Loucy (cell line): ENCODE measurements at regions not wholly inside any gene's neighbourhood (a gene's known extent, or its start where the extent isn't known, plus 50 kb on each side); places are given as distances from the start of the nearest gene placed in this dataset.

Source experiments
- EZH2phosphoT487 ChIP-seq: fragments of 200-600 bp; IDR thresholded peaks from 2 replicates; pipeline ENCODE4 v1.6.1; 2018; ENCODE audit warnings: antibody characterized with exemption, mild to moderate bottlenecking, moderate library complexity, borderline replicate concordance
- TF ChIP-seq, protein P1 (sequence below): fragments of 200-600 bp; sonication (generic); conservative IDR thresholded peaks from 2 replicates; pipeline ENCODE4 v1.5.1; 2014; ENCODE audit warnings: mild to moderate bottlenecking, antibody characterized with exemption, low read length

DNA sequence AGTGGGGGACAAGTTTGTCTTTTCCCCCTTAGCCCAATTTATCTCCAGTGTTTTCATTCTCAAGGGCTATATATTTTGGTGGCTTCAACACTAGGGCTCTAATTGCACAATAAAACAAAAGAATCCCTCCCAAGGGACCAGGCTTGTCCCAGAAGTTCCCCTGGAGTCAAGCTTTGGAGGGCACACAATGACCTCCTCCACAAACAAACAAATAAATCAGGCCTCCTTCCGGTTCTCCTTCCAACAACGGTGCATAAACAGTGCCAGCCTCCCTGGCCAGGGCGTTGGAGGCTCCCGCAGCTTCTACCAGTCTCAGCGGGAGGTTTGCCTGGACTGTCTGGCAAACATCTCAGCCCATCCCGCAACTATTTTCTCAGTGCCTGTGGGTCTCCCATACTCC is 188.0 kb upstream of the FOXF1 start:
- TF ChIP-seq, protein P1, sequence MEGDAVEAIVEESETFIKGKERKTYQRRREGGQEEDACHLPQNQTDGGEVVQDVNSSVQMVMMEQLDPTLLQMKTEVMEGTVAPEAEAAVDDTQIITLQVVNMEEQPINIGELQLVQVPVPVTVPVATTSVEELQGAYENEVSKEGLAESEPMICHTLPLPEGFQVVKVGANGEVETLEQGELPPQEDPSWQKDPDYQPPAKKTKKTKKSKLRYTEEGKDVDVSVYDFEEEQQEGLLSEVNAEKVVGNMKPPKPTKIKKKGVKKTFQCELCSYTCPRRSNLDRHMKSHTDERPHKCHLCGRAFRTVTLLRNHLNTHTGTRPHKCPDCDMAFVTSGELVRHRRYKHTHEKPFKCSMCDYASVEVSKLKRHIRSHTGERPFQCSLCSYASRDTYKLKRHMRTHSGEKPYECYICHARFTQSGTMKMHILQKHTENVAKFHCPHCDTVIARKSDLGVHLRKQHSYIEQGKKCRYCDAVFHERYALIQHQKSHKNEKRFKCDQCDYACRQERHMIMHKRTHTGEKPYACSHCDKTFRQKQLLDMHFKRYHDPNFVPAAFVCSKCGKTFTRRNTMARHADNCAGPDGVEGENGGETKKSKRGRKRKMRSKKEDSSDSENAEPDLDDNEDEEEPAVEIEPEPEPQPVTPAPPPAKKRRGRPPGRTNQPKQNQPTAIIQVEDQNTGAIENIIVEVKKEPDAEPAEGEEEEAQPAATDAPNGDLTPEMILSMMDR: no peak
- no peak for TF ChIP-seq EZH2phosphoT487
